GM12878 (cell line): ENCODE measurements at regions not wholly inside any gene's neighbourhood (a gene's known extent, or its start where the extent isn't known, plus 50 kb on each side); places are given as distances from the start of the nearest gene placed in this dataset.

Source experiments
- ATAC-seq: fragments of 200-7000 bp; cut with Tn5 transposase; 3 replicates; pipeline ENCODE4 v1.9.1; 2020; ENCODE audit warnings: mild to moderate bottlenecking, moderate library complexity
- BruUV-seq: library from RNA; stranded (reverse); fragments of 400-500 nt; replicated peaks from 2 replicates; lab custom pipeline; 2021; lab: Mats Ljungman, UMichigan
- CTCF ChIA-PET: fragments of 300-600 bp; sonication (Branson Sonifier 250); formaldehyde crosslinking; extraction: SDS; loops from one replicate; lab custom pipeline; 2021; ENCODE audit warnings: inconsistent platforms; lab: Yijun Ruan, JAX
- POLR2A ChIA-PET: fragments of 350-600 bp; formaldehyde crosslinking; extraction: SDS; loops from one replicate; lab custom pipeline; 2021; ENCODE audit warnings: inconsistent platforms; lab: Charles Lee
- RAD21 ChIA-PET: fragments of 300-600 bp; sonication (Branson Sonifier 250); formaldehyde crosslinking; loops from one replicate; lab custom pipeline; 2023; ENCODE audit warnings: antibody characterized with exemption; ENCODE audit not compliant: unreplicated experiment; lab: Charles Lee
- SMC1A ChIA-PET: fragments of 300-600 bp; sonication (Branson Sonifier 250); formaldehyde crosslinking; loops from one replicate; lab custom pipeline; 2023; ENCODE audit not compliant: unreplicated experiment, uncharacterized antibody; lab: Charles Lee
- DNase-seq: peaks from one replicate; pipeline ENCODE4 v3.0.0-alpha.2; 2011; ENCODE audit warnings: low read depth, low spot score
- FAIRE-seq: peaks from 3 replicates; lab custom pipeline; 2011; peaks lifted over from hg19 to GRCh38; lab: Jason Lieb, UNC
- H2AFZ ChIP-seq: 2 replicates; pipeline ENCODE4 v1.6.0; 2011; ENCODE audit warnings: low read depth, low read length, control low read depth; ENCODE audit not compliant: control insufficient read depth
- H3K27ac ChIP-seq: 2 replicates; pipeline ENCODE4 v1.5.1; 2011; ENCODE audit warnings: control low read depth; ENCODE audit not compliant: control insufficient read depth, insufficient read depth
- H3K27me3 ChIP-seq, 2 experiments: replicated peaks in 1 of 2; 2 replicates each; pipeline versions ENCODE4 v1.6.0 to v1.6.1; 2011; ENCODE audit warnings: low read length in 1 of 2; ENCODE audit not compliant: control insufficient read depth in 2 of 2, insufficient read depth in 2 of 2
- H3K36me3 ChIP-seq, 2 experiments: 2 replicates each; pipeline ENCODE4 v1.5.1; 2011; ENCODE audit warnings: low read length in 1 of 2; ENCODE audit not compliant: control insufficient read depth in 2 of 2, insufficient read depth in 2 of 2
- H3K4me1 ChIP-seq: 2 replicates; pipeline ENCODE4 v1.6.1; 2011; ENCODE audit warnings: mild to moderate bottlenecking, low read length, moderate library complexity, mixed read lengths; ENCODE audit not compliant: control insufficient read depth, insufficient read depth
- H3K4me2 ChIP-seq: 2 replicates; pipeline ENCODE4 v1.6.0; 2011; ENCODE audit warnings: control low read depth; ENCODE audit not compliant: control insufficient read depth, insufficient read depth
- H3K4me3 ChIP-seq: fragments of 200-600 bp; sonication (generic); 2 replicates; pipeline ENCODE4 v1.5.1; 2016
- H3K79me2 ChIP-seq: 2 replicates; pipeline ENCODE4 v1.6.0; 2011; ENCODE audit warnings: low read length; ENCODE audit not compliant: control insufficient read depth, insufficient read depth
- H3K9ac ChIP-seq: 2 replicates; pipeline ENCODE4 v1.8.0; 2011; ENCODE audit warnings: low read length, control low read depth, mixed read lengths; ENCODE audit not compliant: control insufficient read depth, insufficient read depth
- H3K9me3 ChIP-seq: replicated peaks from 3 replicates; pipeline ENCODE4 v1.5.1; 2011; ENCODE audit warnings: mild to moderate bottlenecking, low read length; ENCODE audit not compliant: control insufficient read depth, insufficient read depth
- H4K20me1 ChIP-seq: 2 replicates; pipeline ENCODE4 v1.6.0; 2011; ENCODE audit not compliant: control insufficient read depth, insufficient read depth
- E2F4 ChIP-seq: IDR thresholded peaks from 2 replicates; pipeline ENCODE4 v1.6.1; 2012; ENCODE audit warnings: low read depth, low read length, improper control_type of control experiment
- FOXK2 ChIP-seq: fragments of 450-650 bp; IDR thresholded peaks from 2 replicates; pipeline ENCODE4 v1.6.1; 2017; ENCODE audit warnings: mild to moderate bottlenecking, moderate library complexity
- LARP7 ChIP-seq: fragments of 450-650 bp; IDR thresholded peaks from 2 replicates; pipeline ENCODE4 v1.6.1; 2017; ENCODE audit warnings: mild to moderate bottlenecking
- MLLT1 ChIP-seq: fragments of 450-650 bp; IDR thresholded peaks from 2 replicates; pipeline ENCODE4 v1.6.1; 2016; ENCODE audit warnings: mild to moderate bottlenecking
- MYC ChIP-seq: IDR thresholded peaks from 2 replicates; pipeline ENCODE4 v1.6.1; 2011; ENCODE audit warnings: mild to moderate bottlenecking, low read length, moderate library complexity, inconsistent platforms; ENCODE audit not compliant: insufficient read depth, insufficient replicate concordance, insufficient read length, severe bottlenecking
- NBN ChIP-seq: fragments of 450-650 bp; IDR thresholded peaks from 2 replicates; pipeline ENCODE4 v1.6.1; 2016
- NRF1 ChIP-seq: conservative IDR thresholded peaks from 2 replicates; pipeline ENCODE4 v1.6.1; 2011; ENCODE audit warnings: mild to moderate bottlenecking, low read depth, low read length, improper control_type of control experiment
- RBBP5 ChIP-seq: fragments of 200-600 bp; sonication (generic); conservative IDR thresholded peaks from 2 replicates; pipeline ENCODE4 v1.6.1; 2016
- SREBF2 ChIP-seq: IDR thresholded peaks from 2 replicates; pipeline ENCODE4 v1.6.1; 2012; ENCODE audit warnings: mild to moderate bottlenecking, low read length
- STAT1 ChIP-seq: fragments of 450-650 bp; conservative IDR thresholded peaks from 2 replicates; pipeline ENCODE4 v1.6.1; 2014; ENCODE audit warnings: antibody characterized with exemption, mild to moderate bottlenecking
- SUZ12 ChIP-seq: fragments of 200-600 bp; sonication (generic); IDR thresholded peaks from one replicate; pipeline ENCODE4 v1.6.1; 2018; ENCODE audit warnings: antibody characterized with exemption, mild to moderate bottlenecking; ENCODE audit not compliant: unreplicated experiment
- TCF7 ChIP-seq: IDR thresholded peaks from 2 replicates; pipeline ENCODE4 v1.6.1; 2014; ENCODE audit warnings: antibody characterized with exemption, borderline replicate concordance
- ZNF384 ChIP-seq: IDR thresholded peaks from 2 replicates; pipeline ENCODE4 v1.6.1; 2012; ENCODE audit warnings: low read depth, mild to moderate bottlenecking, low read length, improper control_type of control experiment, borderline replicate concordance
- WGBS: methylation state at CpG from one replicate; pipeline ENCODE4 v1.1.6; 2016; ENCODE audit warnings: low lambda C conversion rate; ENCODE audit not compliant: insufficient replicate concordance, insufficient coverage; ENCODE audit errors: missing lambda C conversion rate; 5-methylcytosine and 5-hydroxymethylcytosine counted together
- in situ Hi-C: fragments of 300-500 bp; cut with MboI; formaldehyde crosslinking; loops from 9 replicates; pipeline ENCODE4 v1.14.3; 2018; ENCODE audit warnings: mixed read lengths
- intact Hi-C: fragments of 100-400 bp; cut with micrococcal nuclease; formaldehyde crosslinking; loops from one replicate; pipeline ENCODE4 v1.14.2; 2022; ENCODE audit not compliant: unreplicated experiment
- TF ChIP-seq, protein P1 (sequence below): IDR thresholded peaks from 2 replicates; pipeline ENCODE4 v1.6.1; 2012; ENCODE audit warnings: low read depth, low read length, improper control_type of control experiment
- TF ChIP-seq, protein P2 (sequence below): fragments of 450-650 bp; IDR thresholded peaks from 2 replicates; pipeline ENCODE4 v1.6.1; 2017; ENCODE audit warnings: mild to moderate bottlenecking, moderate library complexity
- TF ChIP-seq, protein P3 (sequence below): fragments of 450-650 bp; formaldehyde crosslinking; IDR thresholded peaks from 2 replicates; pipeline ENCODE4 v1.5.0; 2022; ENCODE audit warnings: mild to moderate bottlenecking, missing genetic modification characterization

DNA sequence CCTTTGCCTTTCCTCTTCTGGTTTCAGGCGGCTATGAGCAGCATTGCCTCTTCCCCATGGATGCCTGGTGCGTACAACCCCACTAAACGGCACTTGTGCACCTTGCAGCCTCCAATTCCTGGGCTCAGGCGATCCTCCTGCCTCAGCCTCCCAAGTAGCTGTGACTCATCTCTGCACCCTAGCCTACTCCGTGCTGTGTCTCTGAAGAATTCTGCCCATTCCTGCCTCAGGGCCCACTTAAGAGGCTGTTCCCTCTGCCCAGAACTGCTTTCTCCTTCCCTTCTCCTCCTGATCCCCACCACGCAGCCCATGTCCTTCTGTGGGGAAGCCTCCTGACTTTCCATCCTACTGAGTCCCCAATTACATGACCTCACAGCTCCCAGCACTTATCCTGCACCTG is 142.2 kb upstream of the ZNF507 start:
- RAD21 ChIA-PET = no interaction called here
- H2AFZ ChIP-seq = no peak overlapping the region
- no peaks in the 10 kb centered on the region for H3K79me2 ChIP-seq
- no peaks in the 10 kb centered on the region for H3K27me3 ChIP-seq
- POLR2A ChIA-PET = no interaction called here
- SMC1A ChIA-PET = no interaction called here
- no peaks in the 10 kb centered on the region for H3K9me3 ChIP-seq
- BruUV-seq = no TSS peak
- no peaks in the 10 kb centered on the region for H3K4me1 ChIP-seq
- DNase-seq = no peak
- 24% methylated on average over 6 of the region's 6 CpGs for WGBS
- no peak overlapping the region for H3K4me2 ChIP-seq
- FAIRE-seq = no peak
- ATAC-seq = no peak
- H3K4me3 ChIP-seq = no peak overlapping the region
- no peaks in the 10 kb centered on the region for H3K36me3 ChIP-seq
- in situ Hi-C loops = no loop called here
- H3K9ac ChIP-seq = no peak overlapping the region
- intact Hi-C loops = no loop called here
- no peak overlapping the region for H3K27ac ChIP-seq
- CTCF ChIA-PET = interaction anchor here (1.1 kb wide), 1 partner anchor 22 kb away, joined by 3 read pairs; no protein-coding TSS in a partner anchor
- H4K20me1 ChIP-seq = no peaks in the 10 kb centered on the region
- TF ChIP-seq, protein P1, sequence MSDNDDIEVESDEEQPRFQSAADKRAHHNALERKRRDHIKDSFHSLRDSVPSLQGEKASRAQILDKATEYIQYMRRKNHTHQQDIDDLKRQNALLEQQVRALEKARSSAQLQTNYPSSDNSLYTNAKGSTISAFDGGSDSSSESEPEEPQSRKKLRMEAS = no peak
- TF ChIP-seq SUZ12 = no peak
- TF ChIP-seq FOXK2 = no peak
- no peak for TF ChIP-seq RBBP5
- TF ChIP-seq MLLT1 = no peak
- no peak for TF ChIP-seq NBN
- TF ChIP-seq LARP7 = no peak
- TF ChIP-seq ZNF384 = no peak
- no peak for TF ChIP-seq STAT1
- no peak for TF ChIP-seq TCF7
- TF ChIP-seq, protein P2, sequence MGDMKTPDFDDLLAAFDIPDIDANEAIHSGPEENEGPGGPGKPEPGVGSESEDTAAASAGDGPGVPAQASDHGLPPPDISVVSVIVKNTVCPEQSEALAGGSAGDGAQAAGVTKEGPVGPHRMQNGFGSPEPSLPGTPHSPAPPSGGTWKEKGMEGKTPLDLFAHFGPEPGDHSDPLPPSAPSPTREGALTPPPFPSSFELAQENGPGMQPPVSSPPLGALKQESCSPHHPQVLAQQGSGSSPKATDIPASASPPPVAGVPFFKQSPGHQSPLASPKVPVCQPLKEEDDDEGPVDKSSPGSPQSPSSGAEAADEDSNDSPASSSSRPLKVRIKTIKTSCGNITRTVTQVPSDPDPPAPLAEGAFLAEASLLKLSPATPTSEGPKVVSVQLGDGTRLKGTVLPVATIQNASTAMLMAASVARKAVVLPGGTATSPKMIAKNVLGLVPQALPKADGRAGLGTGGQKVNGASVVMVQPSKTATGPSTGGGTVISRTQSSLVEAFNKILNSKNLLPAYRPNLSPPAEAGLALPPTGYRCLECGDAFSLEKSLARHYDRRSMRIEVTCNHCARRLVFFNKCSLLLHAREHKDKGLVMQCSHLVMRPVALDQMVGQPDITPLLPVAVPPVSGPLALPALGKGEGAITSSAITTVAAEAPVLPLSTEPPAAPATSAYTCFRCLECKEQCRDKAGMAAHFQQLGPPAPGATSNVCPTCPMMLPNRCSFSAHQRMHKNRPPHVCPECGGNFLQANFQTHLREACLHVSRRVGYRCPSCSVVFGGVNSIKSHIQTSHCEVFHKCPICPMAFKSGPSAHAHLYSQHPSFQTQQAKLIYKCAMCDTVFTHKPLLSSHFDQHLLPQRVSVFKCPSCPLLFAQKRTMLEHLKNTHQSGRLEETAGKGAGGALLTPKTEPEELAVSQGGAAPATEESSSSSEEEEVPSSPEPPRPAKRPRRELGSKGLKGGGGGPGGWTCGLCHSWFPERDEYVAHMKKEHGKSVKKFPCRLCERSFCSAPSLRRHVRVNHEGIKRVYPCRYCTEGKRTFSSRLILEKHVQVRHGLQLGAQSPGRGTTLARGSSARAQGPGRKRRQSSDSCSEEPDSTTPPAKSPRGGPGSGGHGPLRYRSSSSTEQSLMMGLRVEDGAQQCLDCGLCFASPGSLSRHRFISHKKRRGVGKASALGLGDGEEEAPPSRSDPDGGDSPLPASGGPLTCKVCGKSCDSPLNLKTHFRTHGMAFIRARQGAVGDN = no peak
- TF ChIP-seq, protein P3, sequence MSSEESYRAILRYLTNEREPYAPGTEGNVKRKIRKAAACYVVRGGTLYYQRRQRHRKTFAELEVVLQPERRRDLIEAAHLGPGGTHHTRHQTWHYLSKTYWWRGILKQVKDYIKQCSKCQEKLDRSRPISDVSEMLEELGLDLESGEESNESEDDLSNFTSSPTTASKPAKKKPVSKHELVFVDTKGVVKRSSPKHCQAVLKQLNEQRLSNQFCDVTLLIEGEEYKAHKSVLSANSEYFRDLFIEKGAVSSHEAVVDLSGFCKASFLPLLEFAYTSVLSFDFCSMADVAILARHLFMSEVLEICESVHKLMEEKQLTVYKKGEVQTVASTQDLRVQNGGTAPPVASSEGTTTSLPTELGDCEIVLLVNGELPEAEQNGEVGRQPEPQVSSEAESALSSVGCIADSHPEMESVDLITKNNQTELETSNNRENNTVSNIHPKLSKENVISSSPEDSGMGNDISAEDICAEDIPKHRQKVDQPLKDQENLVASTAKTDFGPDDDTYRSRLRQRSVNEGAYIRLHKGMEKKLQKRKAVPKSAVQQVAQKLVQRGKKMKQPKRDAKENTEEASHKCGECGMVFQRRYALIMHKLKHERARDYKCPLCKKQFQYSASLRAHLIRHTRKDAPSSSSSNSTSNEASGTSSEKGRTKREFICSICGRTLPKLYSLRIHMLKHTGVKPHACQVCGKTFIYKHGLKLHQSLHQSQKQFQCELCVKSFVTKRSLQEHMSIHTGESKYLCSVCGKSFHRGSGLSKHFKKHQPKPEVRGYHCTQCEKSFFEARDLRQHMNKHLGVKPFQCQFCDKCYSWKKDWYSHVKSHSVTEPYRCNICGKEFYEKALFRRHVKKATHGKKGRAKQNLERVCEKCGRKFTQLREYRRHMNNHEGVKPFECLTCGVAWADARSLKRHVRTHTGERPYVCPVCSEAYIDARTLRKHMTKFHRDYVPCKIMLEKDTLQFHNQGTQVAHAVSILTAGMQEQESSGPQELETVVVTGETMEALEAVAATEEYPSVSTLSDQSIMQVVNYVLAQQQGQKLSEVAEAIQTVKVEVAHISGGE (CRISPR knock-in tag) = no peak
- TF ChIP-seq NRF1 = no peak
- TF ChIP-seq MYC = no peak
- TF ChIP-seq E2F4 = no peak
- no peak for TF ChIP-seq SREBF2
